SK-N-SH (cell line): ENCODE measurements at regions not wholly inside any gene's neighbourhood (a gene's known extent, or its start where the extent isn't known, plus 50 kb on each side); places are given as distances from the start of the nearest gene placed in this dataset.

Source experiments
- CTCF ChIA-PET: fragments of 300-600, 350-600 bp; formaldehyde crosslinking; extraction: SDS; loops from one replicate; lab custom pipeline; 2021; lab: Yijun Ruan, JAX
- POLR2A ChIA-PET: fragments of 350-600 bp; sonication (Branson Sonifier 250); formaldehyde crosslinking; extraction: SDS; loops from one replicate; lab custom pipeline; 2020; ENCODE audit warnings: antibody characterized with exemption, inconsistent platforms; lab: Yijun Ruan, JAX
- DNase-seq: peaks from one replicate; pipeline ENCODE4 v3.0.0; 2012
- H2AFZ ChIP-seq: fragments of 200-600 bp; sonication (generic); 2 replicates; pipeline ENCODE4 v1.8.1; 2016; ENCODE audit warnings: antibody characterized with exemption, mild to moderate bottlenecking, low read depth
- H3F3A ChIP-seq: fragments of 200-600 bp; sonication (generic); replicated peaks from 2 replicates; pipeline ENCODE3; 2016; ENCODE audit warnings: antibody characterized with exemption, mild to moderate bottlenecking; ENCODE audit not compliant: insufficient read depth
- H3K27ac ChIP-seq, 2 experiments: fragments of 200-500 bp in 1 of 2; fragments of 200-600 bp in 1 of 2; sonication (Bioruptor generic) in 1 of 2; sonication (generic), shearing (Covaris generic) in 1 of 2; 2 replicates each; pipeline versions ENCODE4 v1.5.1 to v1.6.1; 2014 to 2016; ENCODE audit warnings: low read depth in 2 of 2, inconsistent platforms in 1 of 2, low read length in 1 of 2, mild to moderate bottlenecking in 1 of 2, mixed read lengths in 1 of 2
- H3K27me3 ChIP-seq: fragments of 200-600 bp; sonication (generic), shearing (Covaris generic); 2 replicates; pipeline ENCODE4 v1.6.1; 2016; ENCODE audit warnings: mixed run types; ENCODE audit not compliant: insufficient read depth
- H3K36me3 ChIP-seq, 2 experiments: fragments of 200-500 bp in 1 of 2; fragments of 200-600 bp in 1 of 2; sonication (Bioruptor generic) in 1 of 2; sonication (generic) in 1 of 2; replicated peaks in 1 of 2; 2 replicates each; pipeline versions ENCODE3 to v1.5.1; 2014 to 2016; ENCODE audit warnings: low read length in 1 of 2, mild to moderate bottlenecking in 1 of 2; ENCODE audit not compliant: insufficient read depth in 2 of 2, control insufficient read depth in 1 of 2
- H3K4me1 ChIP-seq, 2 experiments: fragments of 200-500 bp in 1 of 2; fragments of 200-600 bp in 1 of 2; sonication (Bioruptor generic) in 1 of 2; sonication (generic), shearing (Covaris generic) in 1 of 2; 2 replicates each; pipeline versions ENCODE4 v1.5.1 to v1.6.1; 2014 to 2016; ENCODE audit warnings: low read depth in 1 of 2, low read length in 1 of 2, mixed run types in 1 of 2; ENCODE audit not compliant: insufficient read depth in 2 of 2, control insufficient read depth in 1 of 2
- H3K4me2 ChIP-seq: fragments of 200-600 bp; sonication (generic), shearing (Covaris generic); 2 replicates; pipeline ENCODE4 v1.6.1; 2017; ENCODE audit warnings: mixed run types
- H3K4me3 ChIP-seq, 2 experiments: fragments of 200-500 bp in 1 of 2; fragments of 200-600 bp in 1 of 2; sonication (Bioruptor generic) in 1 of 2; sonication (generic), shearing (Covaris generic) in 1 of 2; 2 replicates each; pipeline versions ENCODE4 v1.5.1 to v1.8.1; 2014 to 2016; ENCODE audit warnings: low read depth in 2 of 2, inconsistent platforms in 1 of 2, low read length in 1 of 2, mild to moderate bottlenecking in 1 of 2, mixed read lengths in 1 of 2, moderate library complexity in 1 of 2
- H3K79me2 ChIP-seq: fragments of 200-600 bp; sonication (generic); 2 replicates; pipeline ENCODE4 v1.8.1; 2017; ENCODE audit warnings: mild to moderate bottlenecking; ENCODE audit not compliant: insufficient read depth
- H3K9ac ChIP-seq: fragments of 200-600 bp; sonication (generic); 2 replicates; pipeline ENCODE4 v1.6.1; 2017; ENCODE audit warnings: mixed run types
- H3K9me2 ChIP-seq: fragments of 200-600 bp; sonication (generic); 2 replicates; pipeline ENCODE4 v1.6.1; 2017; ENCODE audit warnings: mixed run types
- H3K9me3 ChIP-seq: fragments of 200-600 bp; sonication (generic); 2 replicates; pipeline ENCODE4 v1.6.1; 2017; ENCODE audit warnings: mixed run types, mild to moderate bottlenecking, moderate library complexity
- H4K20me1 ChIP-seq: fragments of 200-600 bp; sonication (generic); 2 replicates; pipeline ENCODE4 v1.6.1; 2017; ENCODE audit warnings: mild to moderate bottlenecking, mixed run types; ENCODE audit not compliant: insufficient read depth
- CHD2 ChIP-seq: fragments of 150-350 bp; IDR thresholded peaks from 2 replicates; pipeline ENCODE4 v1.6.1; 2018; ENCODE audit warnings: low read length; ENCODE audit not compliant: partially characterized antibody
- CTCF ChIP-seq: fragments of 200-600 bp; sonication (generic); IDR thresholded peaks from 2 replicates; pipeline ENCODE4 v1.6.1; 2017; ENCODE audit warnings: antibody characterized with exemption, mild to moderate bottlenecking, moderate library complexity
- ELF1 ChIP-seq: IDR thresholded peaks from 2 replicates; pipeline ENCODE4 v1.4.0; 2012
- FOSL2 ChIP-seq: IDR thresholded peaks from 2 replicates; pipeline ENCODE4 v1.4.0; 2012; ENCODE audit warnings: low read depth, mild to moderate bottlenecking, moderate library complexity, borderline replicate concordance
- IRF3 ChIP-seq: fragments of 150-350 bp; IDR thresholded peaks from 2 replicates; pipeline ENCODE4 v1.6.1; 2016; ENCODE audit warnings: mild to moderate bottlenecking, low read depth, low read length
- MXI1 ChIP-seq: IDR thresholded peaks from 2 replicates; pipeline ENCODE4 v1.6.1; 2012; ENCODE audit warnings: mild to moderate bottlenecking, low read depth, low read length, improper control_type of control experiment
- POLR2AphosphoS5 ChIP-seq: IDR thresholded peaks from 2 replicates; pipeline ENCODE4 v1.6.1; 2012; ENCODE audit warnings: low read depth, low read length
- REST ChIP-seq: IDR thresholded peaks from 2 replicates; pipeline ENCODE4 v1.6.1; 2012; ENCODE audit warnings: mild to moderate bottlenecking, low read depth, low read length, moderate library complexity
- RXRA ChIP-seq: IDR thresholded peaks from 2 replicates; pipeline ENCODE4 v1.4.0; 2012; ENCODE audit warnings: low read depth, mild to moderate bottlenecking, borderline replicate concordance
- SIN3A ChIP-seq: IDR thresholded peaks from 2 replicates; pipeline ENCODE4 v1.6.1; 2012; ENCODE audit warnings: low read depth, mild to moderate bottlenecking, low read length, moderate library complexity, borderline replicate concordance
- TAF1 ChIP-seq: IDR thresholded peaks from 2 replicates; pipeline ENCODE4 v1.6.1; 2012; ENCODE audit warnings: low read depth, mild to moderate bottlenecking, low read length, moderate library complexity, borderline replicate concordance
- TCF12 ChIP-seq: IDR thresholded peaks from 2 replicates; pipeline ENCODE4 v1.4.0; 2012
- USF1 ChIP-seq: IDR thresholded peaks from 2 replicates; pipeline ENCODE4 v1.4.0; 2012; ENCODE audit warnings: low read depth, borderline replicate concordance
- USF2 ChIP-seq: fragments of 150-350 bp; IDR thresholded peaks from 2 replicates; pipeline ENCODE4 v1.6.1; 2017; ENCODE audit warnings: antibody characterized with exemption, low read length, low read depth, borderline replicate concordance
- YY1 ChIP-seq: IDR thresholded peaks from 2 replicates; pipeline ENCODE4 v1.4.0; 2012; ENCODE audit warnings: low read depth, mild to moderate bottlenecking
- WGBS: methylation state at CpG from one replicate; pipeline ENCODE4 v1.1.6; 2017; ENCODE audit warnings: low lambda C conversion rate; 5-methylcytosine and 5-hydroxymethylcytosine counted together

- H3K9me3 ChIP-seq: no peaks in the 10 kb centered on the region
- H3K4me2 ChIP-seq: no peak overlapping the region
- no peaks in the 10 kb centered on the region for H3K27me3 ChIP-seq
- no peak overlapping the region for H3K27ac ChIP-seq
- no peaks in the 10 kb centered on the region for H3K79me2 ChIP-seq
- H3K36me3 ChIP-seq: no peaks in the 10 kb centered on the region
- no peak overlapping the region for H2AFZ ChIP-seq
- 22% methylated on average over 3 of the region's 3 CpGs for WGBS
- no peak overlapping the region for H3K4me3 ChIP-seq
- ChIA-PET POLR2A (no interaction called here), CTCF (interaction anchor here (0.7 kb wide), 1 partner anchor 19 kb away, joined by 3 read pairs; no protein-coding TSS in a partner anchor)
- H3K4me1 ChIP-seq: no peaks in the 10 kb centered on the region
- H4K20me1 ChIP-seq: no peaks in the 10 kb centered on the region
- no peaks in the 10 kb centered on the region for H3K9me2 ChIP-seq
- no peak overlapping the region for H3K9ac ChIP-seq
- no peaks in the 10 kb centered on the region for H3F3A ChIP-seq
- DNase-seq: no peak
- no peak for TF ChIP-seq RXRA
- TF ChIP-seq ELF1: no peak
- no peak for TF ChIP-seq CTCF
- no peak for TF ChIP-seq SIN3A
- TF ChIP-seq YY1: no peak
- no peak for TF ChIP-seq FOSL2
- TF ChIP-seq TCF12: no peak
- TF ChIP-seq REST: no peak
- no peak for TF ChIP-seq USF1
- TF ChIP-seq TAF1: no peak
- no peak for TF ChIP-seq CHD2
- TF ChIP-seq USF2: no peak
- TF ChIP-seq POLR2AphosphoS5: no peak
- TF ChIP-seq MXI1: no peak
- no peak for TF ChIP-seq IRF3
These were observed 106.8 kb downstream of the ASB9 start for GRCh38 chrX:15163131-15163530.
